GM12872 (cell line): ENCODE measurements at regions not wholly inside any gene's neighbourhood (a gene's known extent, or its start where the extent isn't known, plus 50 kb on each side); places are given as distances from the start of the nearest gene placed in this dataset.
A peak's percentile ranks its signal among the peaks of the same experiment; 100 is the strongest.

ENCODE experiments used
- TF ChIP-seq, protein P1 (sequence below): IDR thresholded peaks from 3 replicates; pipeline ENCODE4 v1.5.1; 2011; ENCODE audit warnings: low read depth, mild to moderate bottlenecking, low read length, moderate library complexity; ENCODE audit not compliant: insufficient read depth

DNA sequence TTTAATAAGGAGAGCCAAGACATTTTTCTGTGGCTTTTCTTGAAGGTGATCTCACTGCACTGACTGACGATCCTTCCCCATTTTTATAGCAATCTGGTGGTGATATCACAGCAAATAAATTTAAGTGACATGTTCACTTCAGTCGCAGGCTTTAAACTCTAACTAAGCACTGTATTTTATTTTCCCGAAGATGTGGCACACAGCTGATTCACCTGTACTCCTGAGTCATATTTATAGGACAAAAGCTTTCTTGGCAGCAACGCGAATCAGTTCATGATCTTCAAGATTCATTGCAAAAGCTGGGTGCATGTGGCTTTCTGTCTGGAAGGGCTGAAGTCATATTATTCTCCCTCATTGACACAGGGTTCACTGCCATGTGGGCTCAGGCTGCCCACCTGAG is 79.8 kb upstream of the TUNAR start:
- TF ChIP-seq, protein P1, sequence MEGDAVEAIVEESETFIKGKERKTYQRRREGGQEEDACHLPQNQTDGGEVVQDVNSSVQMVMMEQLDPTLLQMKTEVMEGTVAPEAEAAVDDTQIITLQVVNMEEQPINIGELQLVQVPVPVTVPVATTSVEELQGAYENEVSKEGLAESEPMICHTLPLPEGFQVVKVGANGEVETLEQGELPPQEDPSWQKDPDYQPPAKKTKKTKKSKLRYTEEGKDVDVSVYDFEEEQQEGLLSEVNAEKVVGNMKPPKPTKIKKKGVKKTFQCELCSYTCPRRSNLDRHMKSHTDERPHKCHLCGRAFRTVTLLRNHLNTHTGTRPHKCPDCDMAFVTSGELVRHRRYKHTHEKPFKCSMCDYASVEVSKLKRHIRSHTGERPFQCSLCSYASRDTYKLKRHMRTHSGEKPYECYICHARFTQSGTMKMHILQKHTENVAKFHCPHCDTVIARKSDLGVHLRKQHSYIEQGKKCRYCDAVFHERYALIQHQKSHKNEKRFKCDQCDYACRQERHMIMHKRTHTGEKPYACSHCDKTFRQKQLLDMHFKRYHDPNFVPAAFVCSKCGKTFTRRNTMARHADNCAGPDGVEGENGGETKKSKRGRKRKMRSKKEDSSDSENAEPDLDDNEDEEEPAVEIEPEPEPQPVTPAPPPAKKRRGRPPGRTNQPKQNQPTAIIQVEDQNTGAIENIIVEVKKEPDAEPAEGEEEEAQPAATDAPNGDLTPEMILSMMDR = no peak

DNA sequence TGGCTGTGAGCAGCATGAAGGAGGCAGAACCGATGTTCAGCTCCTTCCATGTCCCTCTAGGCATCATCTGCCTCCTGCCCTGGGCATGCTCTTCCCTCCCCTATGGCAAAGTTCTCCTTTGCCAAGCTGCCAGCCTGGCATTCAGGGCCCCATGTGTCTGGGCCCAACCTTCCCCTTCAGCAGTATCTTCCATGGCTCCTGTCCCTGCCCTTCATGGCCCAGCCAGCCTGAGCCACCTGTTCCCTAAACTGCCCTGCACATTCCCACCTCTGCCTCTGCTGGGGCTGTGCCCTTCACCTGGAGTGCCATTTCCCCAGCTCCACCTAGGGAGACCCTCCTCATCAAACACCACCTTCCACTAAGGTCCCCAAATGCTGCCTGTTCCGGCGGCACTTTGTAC is 74.0 kb upstream of the TCL1A start:
- TF ChIP-seq, protein P1 = no peak

DNA sequence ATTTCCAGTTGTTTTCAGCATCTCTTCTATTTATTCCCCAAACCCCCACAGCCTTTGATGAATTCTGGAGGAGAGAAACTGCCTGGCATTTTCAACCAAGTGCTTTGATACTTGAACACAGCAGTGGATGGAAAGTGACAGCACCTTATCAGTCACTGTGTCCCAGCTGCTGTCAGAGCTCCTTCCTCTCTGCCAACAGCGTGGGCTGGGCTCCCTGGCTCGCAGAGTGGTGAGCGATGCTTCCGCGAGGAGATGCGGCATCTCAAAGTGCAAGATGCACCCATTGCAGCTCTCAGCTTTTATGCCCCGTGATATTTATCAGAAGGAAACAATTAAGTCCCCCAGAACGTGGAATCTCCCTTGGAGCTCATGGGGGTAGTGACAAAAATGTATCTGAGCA is 72.6 kb upstream of the TCL1A start:
- TF ChIP-seq, protein P1 = no peak

DNA sequence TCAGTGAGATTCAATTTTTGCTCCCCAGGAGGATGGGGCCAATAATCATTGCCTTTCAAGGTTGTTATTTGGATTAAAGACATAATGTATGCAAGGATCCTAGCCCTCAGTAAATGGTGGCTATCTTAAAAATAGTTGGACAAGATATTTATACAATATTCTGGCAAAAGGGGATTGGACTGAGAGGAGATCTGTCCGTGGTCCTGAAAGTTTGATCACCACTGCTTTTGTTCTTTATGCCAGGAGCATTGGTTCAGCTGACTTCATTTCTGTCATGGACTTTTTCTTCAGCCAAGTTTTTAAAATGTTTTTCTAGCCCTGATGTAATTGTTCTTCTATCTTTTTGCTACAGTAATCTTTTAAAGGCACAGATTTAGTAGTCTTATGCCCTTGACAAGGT is 70.2 kb upstream of the TCL1A start:
- TF ChIP-seq, protein P1 = no peak

DNA sequence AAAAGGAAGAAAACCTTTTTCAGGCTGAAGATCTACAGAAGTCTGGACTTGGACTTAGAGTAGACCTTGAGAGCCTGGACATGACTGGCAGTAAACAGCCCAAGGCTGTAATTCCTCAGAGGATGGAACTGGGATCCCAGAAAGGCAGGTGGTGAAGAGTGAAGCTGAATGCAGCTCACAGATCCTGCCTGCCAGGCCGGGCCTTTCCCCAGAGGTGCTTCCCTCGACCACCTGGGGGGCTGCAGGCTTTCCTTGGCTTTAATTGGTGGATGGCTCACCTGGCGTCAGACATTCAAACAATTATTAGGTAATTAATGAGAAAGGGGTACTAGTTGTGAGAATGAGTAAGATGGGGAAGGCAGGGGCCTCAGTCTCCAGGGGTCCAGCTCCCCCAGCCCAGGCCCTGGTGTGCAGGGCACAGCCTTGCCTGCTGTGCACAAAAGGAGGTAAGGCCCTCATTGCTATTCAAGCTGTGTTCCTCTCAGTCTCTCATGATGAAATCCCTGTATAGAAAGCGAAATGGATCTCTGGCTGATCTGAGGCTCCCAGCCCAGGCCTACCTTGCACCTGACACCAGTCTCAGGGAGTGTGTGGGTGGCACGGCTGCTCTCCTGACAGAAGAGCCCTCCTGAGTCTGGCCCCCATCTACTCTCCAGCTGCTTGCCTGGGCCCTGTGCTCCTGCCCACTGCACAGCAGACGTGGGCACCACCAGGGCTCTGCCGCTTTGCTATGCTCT is 63.0 kb upstream of the TCL1A start:
- TF ChIP-seq, protein P1 = no peak

DNA sequence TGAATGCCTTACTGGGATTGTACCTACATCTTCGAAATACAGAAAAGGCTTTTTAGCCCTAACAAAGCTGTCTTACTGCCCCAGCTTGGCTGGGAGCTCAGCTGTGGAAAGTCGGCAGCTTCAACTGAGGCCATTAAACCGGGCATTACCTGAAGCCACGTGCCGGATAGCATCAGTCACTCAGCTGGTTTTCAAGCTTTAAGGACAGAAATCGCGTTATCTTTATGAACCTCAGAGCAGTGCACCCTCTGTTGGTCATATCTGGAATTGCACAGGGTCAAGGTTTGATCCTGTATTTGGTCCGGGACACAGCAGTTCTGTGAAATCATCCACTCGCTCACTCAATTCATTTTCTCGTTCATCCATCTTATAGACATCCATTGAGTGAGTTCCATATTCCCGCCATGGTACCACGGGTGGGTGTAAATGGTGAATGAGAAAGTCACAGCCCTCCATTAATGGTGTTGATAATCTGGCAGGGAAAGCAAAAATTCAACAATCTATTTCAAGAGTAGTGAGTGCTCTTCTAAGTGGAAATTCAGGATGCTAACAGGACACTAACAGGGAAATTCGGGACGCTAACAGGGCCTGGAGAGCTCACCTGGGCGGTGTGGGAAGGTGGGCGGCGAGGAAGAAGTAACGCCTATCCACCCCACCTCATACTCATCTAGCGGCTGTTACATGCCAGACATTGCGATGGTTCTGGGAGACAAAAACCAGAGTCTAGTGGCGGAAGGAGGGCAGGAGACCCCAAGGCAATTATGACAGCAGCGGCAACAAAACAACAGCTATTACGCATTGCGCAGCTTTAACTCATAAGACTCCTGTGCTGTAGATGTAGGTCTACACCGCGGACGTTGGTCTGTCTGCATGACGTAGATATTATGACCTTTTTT is 60.6 kb upstream of the TCL1A start:
- TF ChIP-seq, protein P1 = peak; percentile 99

DNA sequence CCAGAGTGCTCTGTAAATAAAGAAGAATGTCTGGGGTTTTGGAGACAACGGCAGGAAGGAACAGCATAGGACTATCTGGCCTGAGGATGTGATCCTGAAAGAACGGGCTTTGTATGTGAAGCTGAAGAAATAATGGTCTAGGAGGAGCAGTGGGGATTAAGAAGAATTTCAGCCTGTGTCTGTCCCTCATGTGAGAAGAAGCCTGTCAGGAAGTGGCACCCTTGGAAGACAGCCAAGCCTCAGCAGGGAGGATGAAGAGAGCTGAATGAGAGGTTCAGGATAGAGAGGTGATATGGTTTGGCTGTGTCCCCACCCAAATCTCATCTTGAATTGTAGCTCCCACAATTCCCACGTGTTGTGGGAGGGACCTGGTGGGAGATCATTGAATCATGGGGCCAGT is 56.9 kb upstream of the TCL1A start:
- TF ChIP-seq, protein P1 = no peak
